GM19468 (cell line): ENCODE measurements at regions not wholly inside any gene's neighbourhood (a gene's known extent, or its start where the extent isn't known, plus 50 kb on each side); places are given as distances from the start of the nearest gene placed in this dataset.

Experiments used
- ATAC-seq: cut with Tn5 transposase; IDR thresholded peaks from one replicate; pipeline ENCODE4 v1.9.1; 2021; ENCODE audit warnings: mild to moderate bottlenecking, moderate library complexity, moderate number of reproducible peaks; ENCODE audit not compliant: unreplicated experiment; ENCODE audit errors: extremely low read depth

GRCh38 chr13:106310291-106310865, 225.1 kb downstream of the EFNB2 start:
- ATAC-seq: no peak

GRCh38 chr13:106306748-106307277, 228.6 kb downstream of the EFNB2 start:
- ATAC-seq: no peak

GRCh38 chr13:106302843-106303242, 232.6 kb downstream of the EFNB2 start:
- ATAC-seq: no peak

GRCh38 chr13:106302011-106302410, 233.5 kb downstream of the EFNB2 start:
- ATAC-seq: no peak

- ATAC-seq: no peak
Measured at GRCh38 chr13:106299621-106300020, 235.8 kb downstream of the EFNB2 start.

GRCh38 chr13:106297283-106297682, 238.2 kb downstream of the EFNB2 start:
- ATAC-seq: no peak

GRCh38 chr13:106296723-106297122, 238.7 kb downstream of the EFNB2 start:
- ATAC-seq: no peak

GRCh38 chr13:106295971-106296370, 239.5 kb downstream of the EFNB2 start:
- ATAC-seq: no peak

- ATAC-seq: no peak
Measured at GRCh38 chr13:106291006-106291405, 244.5 kb downstream of the EFNB2 start.

- ATAC-seq: no peak
Measured at GRCh38 chr13:106287351-106287750, 248.1 kb downstream of the EFNB2 start.

- no peak for ATAC-seq
Measured at GRCh38 chr13:106286811-106287210, 248.7 kb downstream of the EFNB2 start.

GRCh38 chr13:106284358-106284757, 251.1 kb downstream of the EFNB2 start:
- no peak for ATAC-seq

GRCh38 chr13:106281426-106281825, 254.0 kb downstream of the EFNB2 start:
- no peak for ATAC-seq

GRCh38 chr13:106277484-106278154, 257.8 kb downstream of the EFNB2 start:
- ATAC-seq: no peak

- ATAC-seq: no peak
Measured at GRCh38 chr13:106276876-106277275, 258.6 kb downstream of the EFNB2 start.

- ATAC-seq: no peak
Measured at GRCh38 chr13:106275446-106276032, 259.9 kb downstream of the EFNB2 start.

GRCh38 chr13:106274551-106275203, 260.8 kb downstream of the EFNB2 start:
- ATAC-seq: no peak

GRCh38 chr13:106263801-106264200, 271.7 kb downstream of the EFNB2 start:
- no peak for ATAC-seq

- no peak for ATAC-seq
Measured at GRCh38 chr13:106262886-106263285, 272.6 kb downstream of the EFNB2 start.

- no peak for ATAC-seq
Measured at GRCh38 chr13:106261450-106261849, 274.0 kb downstream of the EFNB2 start.

GRCh38 chr13:106260352-106260751, 275.1 kb downstream of the EFNB2 start:
- no peak for ATAC-seq
